Mesendoderm (in vitro differentiated cells): ENCODE measurements at regions not wholly inside any gene's neighbourhood (a gene's known extent, or its start where the extent isn't known, plus 50 kb on each side); places are given as distances from the start of the nearest gene placed in this dataset.

ENCODE experiments used
- DNase-seq: peaks from one replicate; pipeline ENCODE4 v3.0.0; 2013
- H2AK5ac ChIP-seq: 2 replicates; pipeline ENCODE4 v1.6.1; 2013; ENCODE audit warnings: low read length, inconsistent platforms
- H2BK120ac ChIP-seq: 2 replicates; pipeline ENCODE4 v1.6.1; 2013; ENCODE audit warnings: low read depth, mild to moderate bottlenecking, low read length, moderate library complexity, mixed read lengths
- H2BK15ac ChIP-seq: replicated peaks from 2 replicates; pipeline ENCODE4 v1.6.1; 2013; ENCODE audit warnings: low read depth, mild to moderate bottlenecking, moderate library complexity
- H2BK5ac ChIP-seq: 2 replicates; pipeline ENCODE4 v1.6.1; 2013; ENCODE audit warnings: low read length, inconsistent platforms
- H3K18ac ChIP-seq: 2 replicates; pipeline ENCODE4 v1.6.1; 2013; ENCODE audit warnings: mild to moderate bottlenecking, low read length, mixed read lengths
- H3K23ac ChIP-seq: one replicate; pipeline ENCODE4 v1.6.1; 2013; ENCODE audit warnings: low read length
- H3K27ac ChIP-seq: 2 replicates; pipeline ENCODE4 v1.5.1; 2013; ENCODE audit warnings: low read depth, mild to moderate bottlenecking, inconsistent platforms, low read length, moderate library complexity
- H3K27me3 ChIP-seq: 2 replicates; pipeline ENCODE4 v1.6.1; 2013; ENCODE audit warnings: low read length, control low read depth, mild to moderate bottlenecking, inconsistent platforms; ENCODE audit not compliant: insufficient read depth, poor library complexity
- H3K36me3 ChIP-seq: 2 replicates; pipeline ENCODE4 v1.6.1; 2013; ENCODE audit warnings: low read length, inconsistent platforms; ENCODE audit not compliant: control insufficient read depth, insufficient read depth
- H3K4ac ChIP-seq: one replicate; pipeline ENCODE4 v1.6.1; 2013; ENCODE audit warnings: low read depth, mild to moderate bottlenecking, low read length, moderate library complexity
- H3K4me1 ChIP-seq: 2 replicates; pipeline ENCODE4 v1.6.1; 2013; ENCODE audit warnings: low read depth, low read length, inconsistent platforms; ENCODE audit not compliant: control insufficient read depth
- H3K4me2 ChIP-seq: 2 replicates; pipeline ENCODE4 v1.6.1; 2013; ENCODE audit warnings: low read length
- H3K4me3 ChIP-seq: 2 replicates; pipeline ENCODE4 v1.5.1; 2013; ENCODE audit warnings: mild to moderate bottlenecking, low read length
- H3K56ac ChIP-seq: one replicate; pipeline ENCODE4 v1.6.1; 2013; ENCODE audit warnings: low read length
- H3K79me1 ChIP-seq: 2 replicates; pipeline ENCODE4 v1.6.1; 2013; ENCODE audit warnings: low read length, inconsistent platforms
- H3K79me2 ChIP-seq: 2 replicates; pipeline ENCODE4 v1.6.1; 2013; ENCODE audit warnings: mild to moderate bottlenecking, low read length; ENCODE audit not compliant: control insufficient read depth, insufficient read depth
- H3K9ac ChIP-seq: 2 replicates; pipeline ENCODE4 v1.6.1; 2013; ENCODE audit warnings: low read length, inconsistent platforms
- H4K5ac ChIP-seq: one replicate; pipeline ENCODE4 v1.6.1; 2013; ENCODE audit warnings: low read length
- H4K8ac ChIP-seq: one replicate; pipeline ENCODE4 v1.6.1; 2013; ENCODE audit warnings: low read depth, mild to moderate bottlenecking, control low read depth, low read length, moderate library complexity
- WGBS: extraction: QIAGEN DNeasy Blood & Tissue Kit; methylation state at CpG from one replicate; pipeline ENCODE4 v1.1.7; 2013; ENCODE audit warnings: low lambda C conversion rate, missing lambda C conversion rate; ENCODE audit not compliant: insufficient coverage; ENCODE audit errors: extremely low coverage; 5-methylcytosine and 5-hydroxymethylcytosine counted together

DNA sequence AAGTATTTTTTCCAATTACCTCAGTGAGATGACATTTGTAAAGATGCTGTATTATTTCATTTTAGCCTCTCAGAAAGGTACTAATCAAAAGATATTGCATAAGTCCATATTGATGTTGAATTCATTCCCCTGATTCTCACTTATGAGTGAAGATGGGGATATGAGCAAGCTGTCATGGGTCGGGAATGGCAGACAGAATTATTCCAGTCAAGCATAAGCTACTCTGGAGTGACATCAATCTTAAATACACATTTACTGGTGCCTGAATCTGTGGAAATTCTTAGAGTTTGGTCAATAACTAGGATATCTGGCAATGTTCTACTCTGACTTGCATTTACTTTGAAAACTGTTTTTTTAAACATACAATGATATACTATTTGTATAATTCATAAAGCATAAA is 283.8 kb upstream of the PCDH7 start:
- DNase-seq: no peak
- H3K4me2 ChIP-seq: no peak overlapping the region
- no peak overlapping the region for H3K4me3 ChIP-seq
- H4K8ac ChIP-seq: no peak overlapping the region
- no peak overlapping the region for H3K4ac ChIP-seq
- no CpG with 5 or more reads among the region's 1 CpG for WGBS
- H2BK5ac ChIP-seq: no peak overlapping the region
- no peak overlapping the region for H3K9ac ChIP-seq
- H3K27me3 ChIP-seq: no peaks in the 10 kb centered on the region
- H3K18ac ChIP-seq: no peak overlapping the region
- H2BK15ac ChIP-seq: no peak overlapping the region
- H3K27ac ChIP-seq: no peak overlapping the region
- H3K36me3 ChIP-seq: no peaks in the 10 kb centered on the region
- H3K79me2 ChIP-seq: no peaks in the 10 kb centered on the region
- H3K79me1 ChIP-seq: no peaks in the 10 kb centered on the region
- no peak overlapping the region for H3K23ac ChIP-seq
- no peak overlapping the region for H2AK5ac ChIP-seq
- no peaks in the 10 kb centered on the region for H3K4me1 ChIP-seq
- no peak overlapping the region for H2BK120ac ChIP-seq
- H4K5ac ChIP-seq: no peak overlapping the region
- H3K56ac ChIP-seq: no peak overlapping the region

DNA sequence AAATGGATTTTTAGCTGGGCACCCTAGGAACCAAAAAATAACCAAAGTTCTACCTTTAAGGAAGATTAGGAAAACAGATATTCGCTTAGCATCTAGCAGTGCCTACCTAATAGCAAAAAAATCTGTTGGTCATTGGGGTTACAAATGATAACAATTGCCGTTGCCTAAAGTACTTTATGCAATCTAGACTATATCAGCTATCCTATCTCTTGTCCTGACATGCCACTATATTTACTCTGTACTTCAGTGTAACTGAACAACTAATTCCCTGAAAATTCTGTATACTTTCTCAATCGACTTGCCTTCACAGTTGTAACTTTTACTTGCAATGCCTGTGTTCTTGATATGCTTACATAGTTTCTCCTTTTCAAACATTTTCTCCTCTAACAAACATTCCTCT is 282.9 kb upstream of the PCDH7 start:
- Histone ChIP-seq H3K18ac (no peak overlapping the region), H3K4me1 (no peaks in the 10 kb centered on the region), H4K8ac (no peak overlapping the region), H3K9ac (no peak overlapping the region), H3K4ac (no peak overlapping the region), H2BK15ac (no peak overlapping the region), H3K56ac (no peak overlapping the region), H3K36me3 (no peaks in the 10 kb centered on the region), H3K27ac (no peak overlapping the region), H3K79me1 (no peaks in the 10 kb centered on the region), H3K4me2 (no peak overlapping the region), H3K23ac (no peak overlapping the region), H3K27me3 (no peaks in the 10 kb centered on the region), H3K4me3 (no peak overlapping the region), H2AK5ac (no peak overlapping the region), H3K79me2 (no peaks in the 10 kb centered on the region), H2BK120ac (no peak overlapping the region), H2BK5ac (no peak overlapping the region), H4K5ac (no peak overlapping the region)
- no CpG with 5 or more reads among the region's 3 CpGs for WGBS
- DNase-seq: no peak

- H3K27ac ChIP-seq: no peak overlapping the region
- no peak overlapping the region for H3K9ac ChIP-seq
- H4K8ac ChIP-seq: no peak overlapping the region
- H3K4me1 ChIP-seq: peaks cover 1% of the 10 kb centered on the region
- no peak overlapping the region for H2AK5ac ChIP-seq
- H3K18ac ChIP-seq: no peak overlapping the region
- no peak overlapping the region for H2BK5ac ChIP-seq
- H3K36me3 ChIP-seq: no peaks in the 10 kb centered on the region
- H3K79me1 ChIP-seq: no peaks in the 10 kb centered on the region
- H4K5ac ChIP-seq: no peak overlapping the region
- no peak overlapping the region for H3K23ac ChIP-seq
- H3K79me2 ChIP-seq: no peaks in the 10 kb centered on the region
- peak; percentile 75 for DNase-seq
- H3K27me3 ChIP-seq: no peaks in the 10 kb centered on the region
- H3K4me3 ChIP-seq: no peak overlapping the region
- H3K4me2 ChIP-seq: no peak overlapping the region
- no peak overlapping the region for H3K56ac ChIP-seq
- H2BK15ac ChIP-seq: no peak overlapping the region
- H3K4ac ChIP-seq: no peak overlapping the region
- WGBS: no CpG with 5 or more reads among the region's 2 CpGs
- no peak overlapping the region for H2BK120ac ChIP-seq
Observed at GRCh38 chr4:30443289-30443688, 276.9 kb upstream of the PCDH7 start.

- Histone ChIP-seq H3K36me3 (no peaks in the 10 kb centered on the region), H4K8ac (no peak overlapping the region), H3K4me1 (no peaks in the 10 kb centered on the region), H4K5ac (no peak overlapping the region), H3K4me3 (no peak overlapping the region), H3K79me1 (no peaks in the 10 kb centered on the region), H2BK15ac (no peak overlapping the region), H3K79me2 (no peaks in the 10 kb centered on the region), H2BK120ac (no peak overlapping the region), H3K9ac (no peak overlapping the region), H3K23ac (no peak overlapping the region), H3K56ac (no peak overlapping the region), H3K4ac (no peak overlapping the region), H3K27ac (no peak overlapping the region), H3K18ac (no peak overlapping the region), H3K27me3 (no peaks in the 10 kb centered on the region), H2AK5ac (no peak overlapping the region), H3K4me2 (no peak overlapping the region), H2BK5ac (no peak overlapping the region)
- DNase-seq: no peak
Observed at GRCh38 chr4:30450474-30450873, 269.7 kb upstream of the PCDH7 start.

DNA sequence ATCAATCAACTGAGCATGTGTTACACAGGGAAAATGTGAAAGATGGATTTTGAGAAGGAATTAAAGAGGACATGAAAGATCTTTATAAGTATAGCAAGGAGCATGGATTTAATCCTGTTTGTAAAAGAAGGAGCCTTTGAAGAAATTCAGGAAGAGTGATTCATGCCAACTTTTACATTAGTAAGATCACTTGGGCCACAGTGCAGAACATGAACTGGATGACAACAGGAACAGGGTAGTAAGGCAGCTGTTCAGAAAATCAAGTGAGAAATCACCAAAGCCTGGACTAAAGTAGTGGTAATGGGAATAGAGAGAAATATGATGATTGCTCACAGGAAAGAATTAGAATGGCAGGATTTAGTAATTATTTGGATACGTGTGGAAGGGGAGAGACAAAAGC is 265.7 kb upstream of the PCDH7 start:
- no peak overlapping the region for H4K8ac ChIP-seq
- H3K36me3 ChIP-seq: no peaks in the 10 kb centered on the region
- H3K4me2 ChIP-seq: no peak overlapping the region
- no peaks in the 10 kb centered on the region for H3K4me1 ChIP-seq
- no peak overlapping the region for H3K4me3 ChIP-seq
- no peak overlapping the region for H3K18ac ChIP-seq
- WGBS: 100% methylated on average over 1 of the region's 1 CpG
- H3K79me2 ChIP-seq: no peaks in the 10 kb centered on the region
- no peak overlapping the region for H2BK5ac ChIP-seq
- no peaks in the 10 kb centered on the region for H3K79me1 ChIP-seq
- H3K56ac ChIP-seq: no peak overlapping the region
- H3K23ac ChIP-seq: no peak overlapping the region
- H3K4ac ChIP-seq: no peak overlapping the region
- no peak overlapping the region for H3K27ac ChIP-seq
- no peak overlapping the region for H2AK5ac ChIP-seq
- H3K27me3 ChIP-seq: no peaks in the 10 kb centered on the region
- H3K9ac ChIP-seq: no peak overlapping the region
- DNase-seq: no peak
- no peak overlapping the region for H2BK15ac ChIP-seq
- no peak overlapping the region for H2BK120ac ChIP-seq
- no peak overlapping the region for H4K5ac ChIP-seq

GRCh38 chr4:30456716-30457115 is 263.5 kb upstream of the PCDH7 start:
- no peak for DNase-seq
- WGBS: no CpG with 5 or more reads among the region's 4 CpGs
- Histone ChIP-seq H4K8ac (no peak overlapping the region), H3K79me1 (no peaks in the 10 kb centered on the region), H2BK120ac (no peak overlapping the region), H4K5ac (no peak overlapping the region), H3K27ac (no peak overlapping the region), H3K4me3 (no peak overlapping the region), H3K9ac (no peak overlapping the region), H3K4ac (no peak overlapping the region), H3K4me1 (peaks cover 4% of the 10 kb centered on the region), H3K79me2 (no peaks in the 10 kb centered on the region), H3K27me3 (no peaks in the 10 kb centered on the region), H3K36me3 (no peaks in the 10 kb centered on the region), H3K56ac (no peak overlapping the region), H2BK5ac (no peak overlapping the region), H2AK5ac (no peak overlapping the region), H3K23ac (no peak overlapping the region), H3K18ac (no peak overlapping the region), H3K4me2 (no peak overlapping the region), H2BK15ac (no peak overlapping the region)
